ENCODE measurements at regions not wholly inside any gene's neighbourhood (a gene's known extent, or its start where the extent isn't known, plus 50 kb on each side); places are given as distances from the start of the nearest gene placed in this dataset.

GRCh38 chr4:57412259-57413054 is 302.3 kb upstream of the IGFBP7 start:
- Histone ChIP-seq H3K79me2 (ENCODE audit: insufficient read depth, low read length) (no peaks in the 10 kb centered on the region), H3K4me2 (ENCODE audit: low read depth, low read length) (no peak overlapping the region), H4K20me1 (ENCODE audit: insufficient read depth, low read length) (no peaks in the 10 kb centered on the region), H2AFZ (ENCODE audit: low read length) (no peak overlapping the region), H3K4me1 (ENCODE audit: insufficient read depth, low read length) (no peaks in the 10 kb centered on the region), H3K4me3 (replicated peaks in 1 of 3; ENCODE audit: insufficient read depth in 1 of 3, low read depth in 2 of 3, low read length in 3 of 3) (no peak overlapping the region), H3K9ac (ENCODE audit: insufficient read depth, low read depth, low read length) (no peak overlapping the region), H3K27ac (ENCODE audit: extremely low read length, insufficient read depth, low read length) (no peak overlapping the region), H3K27me3 (ENCODE audit: control insufficient read depth in 1 of 2, insufficient read depth in 2 of 2, low read length in 2 of 2) (no peaks in the 10 kb centered on the region), H3K9me3 (ENCODE audit: low read length) (no peaks in the 10 kb centered on the region), H3K36me3 (replicated peaks in 1 of 2; ENCODE audit: control insufficient read depth in 1 of 2, insufficient read depth in 2 of 2, low read length in 2 of 2) (no peaks in the 10 kb centered on the region)
- no peak for ATAC-seq
- no peak for FAIRE-seq
- DNase-seq (ENCODE audit: low spot score): no peak
- in situ Hi-C loops (cut with HindIII; ENCODE audit: extremely low pct_ligation_motif_present, low pct_unique_long_range_greater_than_20kb): no loop called here
- intact Hi-C loops (cut with micrococcal nuclease; ENCODE audit: unreplicated experiment): no loop called here
- WGBS (ENCODE audit: low lambda C conversion rate): 1% methylated on average over 3 of the region's 5 CpGs
- BruUV-seq (replicated peaks): no TSS peak
- TF ChIP-seq SP2 (CRISPR knock-in tag; IDR thresholded peaks at IDR 0.05) (no peak), GTF3A (CRISPR knock-in tag; conservative IDR thresholded peaks at IDR 0.05) (no peak), HDAC6 (IDR thresholded peaks at IDR 0.05; ENCODE audit: low read depth, low read length) (no peak), MED1 (CRISPR knock-in tag; IDR thresholded peaks at IDR 0.05) (no peak), ZNF672 (CRISPR knock-in tag; IDR thresholded peaks at IDR 0.05) (no peak), SAP130 (CRISPR knock-in tag; IDR thresholded peaks at IDR 0.05; ENCODE audit: low read depth) (no peak), ZNF414 (CRISPR knock-in tag; IDR thresholded peaks at IDR 0.05) (no peak), POLR2A (IDR thresholded peaks at IDR 0.05; ENCODE audit: insufficient read depth in 1 of 2, low read depth in 2 of 2, low read length in 2 of 2) (no peak), CHD4 (IDR thresholded peaks at IDR 0.05; ENCODE audit: borderline replicate concordance, low read length) (no peak), ZSCAN31 (CRISPR knock-in tag; IDR thresholded peaks at IDR 0.05; ENCODE audit: low read depth) (no peak)
- TF ChIP-seq, protein P1, sequence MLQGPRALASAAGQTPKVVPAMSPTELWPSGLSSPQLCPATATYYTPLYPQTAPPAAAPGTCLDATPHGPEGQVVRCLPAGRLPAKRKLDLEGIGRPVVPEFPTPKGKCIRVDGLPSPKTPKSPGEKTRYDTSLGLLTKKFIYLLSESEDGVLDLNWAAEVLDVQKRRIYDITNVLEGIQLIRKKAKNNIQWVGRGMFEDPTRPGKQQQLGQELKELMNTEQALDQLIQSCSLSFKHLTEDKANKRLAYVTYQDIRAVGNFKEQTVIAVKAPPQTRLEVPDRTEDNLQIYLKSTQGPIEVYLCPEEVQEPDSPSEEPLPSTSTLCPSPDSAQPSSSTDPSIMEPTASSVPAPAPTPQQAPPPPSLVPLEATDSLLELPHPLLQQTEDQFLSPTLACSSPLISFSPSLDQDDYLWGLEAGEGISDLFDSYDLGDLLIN (CRISPR knock-in tag; IDR thresholded peaks at IDR 0.05; ENCODE audit: borderline replicate concordance): no peak
- POLR2A ChIA-PET: no interaction called here
- CTCF ChIA-PET (ENCODE audit: low intra/inter-chr PET ratio, low total read pairs): no interaction called here

Data from HepG2 (cell line).